H1 (cell line): ENCODE measurements at regions not wholly inside any gene's neighbourhood (a gene's known extent, or its start where the extent isn't known, plus 50 kb on each side); places are given as distances from the start of the nearest gene placed in this dataset.

Source experiments
- ATF2 ChIP-seq: IDR thresholded peaks from 2 replicates; pipeline ENCODE4 v1.6.1; 2012; ENCODE audit warnings: low read length, inconsistent platforms
- CBX8 ChIP-seq: fragments of 300-800, 300-1000 bp; sonication (generic); IDR thresholded peaks from 2 replicates; pipeline ENCODE4 v1.7.1; 2016; ENCODE audit warnings: low read depth, low read length, borderline replicate concordance
- CTCF ChIP-seq, 3 experiments: IDR thresholded peaks; 1 replicate in 2 of 3; 2 replicates in 1 of 3; pipeline versions ENCODE4 v1.5.1 to v1.6.1; 2011; ENCODE audit warnings: low read length in 3 of 3, mild to moderate bottlenecking in 3 of 3, inconsistent platforms in 2 of 3, low read depth in 1 of 3, moderate library complexity in 1 of 3; ENCODE audit not compliant: insufficient read depth in 1 of 3; ENCODE audit errors: control extremely low read depth in 1 of 3
- EP300 ChIP-seq, 2 experiments: IDR thresholded peaks; 1 replicate in 1 of 2; 2 replicates in 1 of 2; pipeline ENCODE4 v1.6.1; 2011 to 2012; ENCODE audit warnings: low read depth in 2 of 2, low read length in 2 of 2, mild to moderate bottlenecking in 2 of 2, borderline replicate concordance in 1 of 2, inconsistent platforms in 1 of 2, moderate library complexity in 1 of 2
- GABPA ChIP-seq: IDR thresholded peaks from 2 replicates; pipeline ENCODE4 v1.6.1; 2011; ENCODE audit warnings: mild to moderate bottlenecking, low read length, moderate library complexity, borderline replicate concordance; ENCODE audit not compliant: insufficient read depth
- JUN ChIP-seq: IDR thresholded peaks from 2 replicates; pipeline ENCODE4 v1.6.1; 2011; ENCODE audit warnings: low read depth, mild to moderate bottlenecking, improper control_type of control experiment, low read length
- NANOG ChIP-seq: IDR thresholded peaks from 2 replicates; pipeline ENCODE4 v1.6.1; 2011; ENCODE audit warnings: low read length, low read depth, mild to moderate bottlenecking, inconsistent platforms; ENCODE audit not compliant: insufficient read depth, poor library complexity, severe bottlenecking
- NRF1 ChIP-seq: IDR thresholded peaks from 2 replicates; pipeline ENCODE4 v1.6.1; 2011; ENCODE audit warnings: mild to moderate bottlenecking, low read depth, low read length, improper control_type of control experiment
- POLR2A ChIP-seq, 2 experiments: IDR thresholded peaks; 1 replicate in 1 of 2; 2 replicates in 1 of 2; pipeline ENCODE4 v1.6.1; 2011; ENCODE audit warnings: low read depth in 2 of 2, low read length in 2 of 2, mild to moderate bottlenecking in 2 of 2; ENCODE audit errors: control extremely low read depth in 1 of 2
- POLR2AphosphoS5 ChIP-seq: IDR thresholded peaks from 2 replicates; pipeline ENCODE4 v1.6.1; 2011; ENCODE audit warnings: low read depth, low read length
- POU5F1 ChIP-seq: IDR thresholded peaks from 2 replicates; pipeline ENCODE4 v1.6.1; 2011; ENCODE audit warnings: low read depth, mild to moderate bottlenecking, low read length, moderate library complexity
- RXRA ChIP-seq: IDR thresholded peaks from 2 replicates; pipeline ENCODE4 v1.6.1; 2011; ENCODE audit warnings: low read depth, mild to moderate bottlenecking, low read length, moderate library complexity; ENCODE audit not compliant: insufficient read depth
- SRF ChIP-seq: IDR thresholded peaks from 2 replicates; pipeline ENCODE4 v1.6.1; 2011; ENCODE audit warnings: mild to moderate bottlenecking, low read depth, low read length, moderate library complexity
- TF ChIP-seq, protein P1 (sequence below): IDR thresholded peaks from 2 replicates; pipeline ENCODE4 v1.6.1; 2011; ENCODE audit warnings: low read length, improper control_type of control experiment

DNA sequence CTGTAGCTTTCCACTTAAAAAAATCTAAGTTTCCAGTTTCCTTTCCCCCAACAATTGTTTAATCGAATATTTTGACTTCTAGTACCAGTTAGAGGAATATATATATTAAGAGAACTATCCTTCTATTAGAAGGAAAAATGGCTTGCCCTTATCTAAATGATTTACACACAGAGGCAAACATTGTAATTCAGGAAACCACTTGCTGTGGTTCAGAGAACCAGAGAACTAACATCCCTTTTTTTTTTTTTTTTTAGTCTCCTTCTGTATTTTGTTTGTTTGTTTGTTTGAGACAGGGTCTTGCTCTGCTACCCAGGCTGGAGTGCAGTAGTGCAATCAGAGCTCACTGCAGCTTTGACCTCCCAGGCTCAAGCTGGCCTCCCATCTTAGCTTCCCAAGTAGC is 746.6 kb downstream of the VRK1 start:
- TF ChIP-seq POLR2AphosphoS5 (no peak), CTCF (IDR thresholded peaks at IDR 0.05; ENCODE audit: control extremely low read depth in 1 of 3, insufficient read depth in 1 of 3, low read depth in 1 of 3, low read length in 3 of 3) (no peak), POLR2A (IDR thresholded peaks at IDR 0.05; ENCODE audit: control extremely low read depth in 1 of 2, low read depth in 2 of 2, low read length in 2 of 2) (no peak), CBX8 (no peak), RXRA (no peak), EP300 (IDR thresholded peaks at IDR 0.05; ENCODE audit: borderline replicate concordance in 1 of 2, low read depth in 2 of 2, low read length in 2 of 2) (no peak), ATF2 (no peak), SRF (no peak), JUN (no peak), POU5F1 (no peak), NANOG (no peak), NRF1 (no peak), GABPA (no peak)
- TF ChIP-seq, protein P1, sequence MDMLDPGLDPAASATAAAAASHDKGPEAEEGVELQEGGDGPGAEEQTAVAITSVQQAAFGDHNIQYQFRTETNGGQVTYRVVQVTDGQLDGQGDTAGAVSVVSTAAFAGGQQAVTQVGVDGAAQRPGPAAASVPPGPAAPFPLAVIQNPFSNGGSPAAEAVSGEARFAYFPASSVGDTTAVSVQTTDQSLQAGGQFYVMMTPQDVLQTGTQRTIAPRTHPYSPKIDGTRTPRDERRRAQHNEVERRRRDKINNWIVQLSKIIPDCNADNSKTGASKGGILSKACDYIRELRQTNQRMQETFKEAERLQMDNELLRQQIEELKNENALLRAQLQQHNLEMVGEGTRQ, result no peak
